Stimulated activated CD4-positive, alpha-beta T cell treated with anti-CD3 and anti-CD28 coated beads, Interleukin-4, amount 100 ng/mL, for 1 hour (primary cell): ENCODE measurements at regions not wholly inside any gene's neighbourhood (a gene's known extent, or its start where the extent isn't known, plus 50 kb on each side); places are given as distances from the start of the nearest gene placed in this dataset.
"Not testable (repeated sequence)": the region's sequence is repeated elsewhere in the genome, so short reads cannot be mapped to it uniquely, and the experiment has no call there.

Experiments used
- DNase-seq: peaks from one replicate; pipeline ENCODE4 v3.0.0-alpha.2; 2020

DNA sequence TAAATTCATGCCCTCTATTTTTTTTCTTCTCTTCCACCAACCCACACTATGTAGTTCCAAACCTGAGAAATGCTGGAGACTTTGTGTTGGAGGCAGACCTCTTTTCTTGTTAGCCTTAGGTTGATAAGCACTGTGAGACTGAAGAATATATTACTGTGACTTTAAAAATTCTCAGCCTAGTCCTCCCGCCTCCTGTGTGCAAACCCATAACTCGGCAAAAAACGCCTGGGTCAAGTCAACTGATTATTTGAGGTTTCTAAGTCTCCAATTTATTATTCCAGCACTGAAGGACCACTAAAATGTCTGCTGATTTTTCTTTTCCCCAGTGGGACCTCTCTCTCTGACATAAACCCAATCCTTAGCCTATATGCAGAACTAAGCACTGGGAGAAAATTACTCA is 1946.0 kb upstream of the RAG2 start:
- no peak for DNase-seq

- DNase-seq = no peak
Observed at GRCh38 chr11:38543311-38543710, 1945.3 kb upstream of the RAG2 start.

DNA sequence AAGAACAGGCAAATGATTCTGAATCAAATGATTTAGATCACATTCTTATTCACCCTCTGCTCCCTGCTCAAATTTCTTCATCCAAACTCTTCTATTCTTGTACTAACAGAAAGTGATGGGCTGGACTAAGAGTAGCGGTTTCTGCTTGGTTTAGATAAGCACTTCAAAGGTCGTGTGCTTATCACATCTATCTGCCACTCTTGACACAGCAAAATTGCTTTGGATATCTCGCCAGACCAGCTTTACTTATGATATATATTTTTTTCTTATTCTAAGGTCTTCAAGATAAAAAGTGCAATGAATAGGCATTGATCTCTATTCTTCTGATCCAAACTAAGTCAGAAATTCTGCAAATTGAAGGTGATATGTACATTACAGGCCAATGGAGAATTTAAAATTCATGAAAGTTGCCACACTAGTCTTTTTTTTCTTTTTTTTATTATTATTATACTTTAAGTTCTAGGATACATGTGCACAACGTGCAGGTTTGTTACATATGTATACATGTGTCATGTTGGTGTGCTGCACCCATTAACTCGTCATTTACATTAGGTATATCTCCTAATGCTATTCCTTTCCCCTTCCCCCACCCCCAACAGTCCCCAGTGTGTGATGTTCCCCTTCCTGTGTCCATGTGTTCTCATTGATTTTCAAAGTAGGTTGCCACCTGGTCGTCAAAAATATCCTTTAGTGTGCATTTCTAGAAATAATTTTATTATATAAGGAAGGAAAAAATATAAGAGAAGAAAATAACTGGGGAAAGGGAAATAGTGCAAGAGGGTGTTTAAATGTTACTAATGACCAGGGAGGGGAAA is 1941.0 kb upstream of the RAG2 start:
- DNase-seq = no peak

GRCh38 chr11:38530226-38530625 is 1932.2 kb upstream of the RAG2 start:
- no peak for DNase-seq

DNA sequence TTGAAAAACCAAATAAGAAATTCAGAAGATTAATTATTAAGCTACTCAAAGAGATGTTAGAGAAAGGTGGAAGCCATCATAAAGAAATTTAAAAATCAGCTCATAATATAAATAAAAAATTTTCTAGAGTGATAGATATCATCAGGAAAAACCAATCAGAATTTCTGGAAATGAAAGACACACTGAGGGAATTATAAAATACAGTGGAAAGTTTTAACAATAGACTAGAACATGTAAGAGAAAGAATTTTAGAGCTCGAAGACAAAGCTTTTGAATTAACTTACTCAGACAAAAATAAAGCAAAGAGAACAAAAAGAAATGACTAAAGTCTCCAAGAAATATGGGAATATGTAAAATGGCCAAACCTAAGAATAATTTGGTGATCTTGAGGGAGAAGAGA is 1926.9 kb upstream of the RAG2 start:
- DNase-seq = no peak

GRCh38 chr11:38517991-38518390 is 1920.0 kb upstream of the RAG2 start:
- no peak for DNase-seq

GRCh38 chr11:38512830-38513229 is 1914.8 kb upstream of the RAG2 start:
- DNase-seq = not testable (repeated sequence)

DNA sequence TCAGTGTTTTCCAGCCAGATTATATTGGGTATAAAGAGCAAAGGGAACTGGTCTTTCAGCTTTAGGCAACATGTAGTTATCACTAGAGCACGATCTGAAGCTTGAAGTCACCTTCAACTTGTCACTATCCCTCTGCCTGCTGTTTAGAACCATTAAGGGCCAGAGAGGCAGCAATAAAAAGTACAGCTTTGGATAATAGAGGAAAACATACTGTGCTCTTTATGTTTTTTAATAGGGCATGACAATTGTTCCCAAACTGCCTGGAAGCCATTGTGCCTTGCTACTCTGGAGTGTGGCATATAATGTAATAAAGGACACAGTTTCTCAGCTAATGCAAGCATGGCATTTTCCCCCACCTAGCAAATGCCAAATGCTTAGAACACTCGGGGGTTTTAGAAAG is 1912.0 kb upstream of the RAG2 start:
- DNase-seq = no peak

- no peak for DNase-seq
Observed at GRCh38 chr11:38503876-38504275, 1905.8 kb upstream of the RAG2 start.

GRCh38 chr11:38498721-38499120 is 1900.7 kb upstream of the RAG2 start:
- no peak for DNase-seq

- no peak for DNase-seq
Observed at GRCh38 chr11:38491986-38492385, 1894.0 kb upstream of the RAG2 start.

DNA sequence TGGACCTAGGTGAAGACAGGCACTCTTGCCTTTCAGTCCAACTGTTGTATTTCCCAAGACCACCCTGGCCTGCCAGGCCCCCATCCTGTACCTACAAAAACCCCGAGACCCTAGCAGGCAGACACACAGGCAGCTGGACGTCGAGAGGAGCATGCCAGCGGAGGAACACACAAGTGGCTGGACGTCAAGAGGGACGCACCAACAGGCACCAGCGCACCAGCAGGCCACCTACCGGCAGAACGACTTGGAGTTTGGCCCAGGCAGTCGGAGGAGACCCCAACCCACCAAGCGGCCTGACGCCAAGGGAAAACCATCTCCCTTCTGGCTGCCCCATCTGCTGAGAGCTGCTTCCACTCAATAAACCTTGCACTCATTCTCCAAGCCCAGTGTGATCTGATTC is 1883.4 kb upstream of the RAG2 start:
- DNase-seq = no peak

DNA sequence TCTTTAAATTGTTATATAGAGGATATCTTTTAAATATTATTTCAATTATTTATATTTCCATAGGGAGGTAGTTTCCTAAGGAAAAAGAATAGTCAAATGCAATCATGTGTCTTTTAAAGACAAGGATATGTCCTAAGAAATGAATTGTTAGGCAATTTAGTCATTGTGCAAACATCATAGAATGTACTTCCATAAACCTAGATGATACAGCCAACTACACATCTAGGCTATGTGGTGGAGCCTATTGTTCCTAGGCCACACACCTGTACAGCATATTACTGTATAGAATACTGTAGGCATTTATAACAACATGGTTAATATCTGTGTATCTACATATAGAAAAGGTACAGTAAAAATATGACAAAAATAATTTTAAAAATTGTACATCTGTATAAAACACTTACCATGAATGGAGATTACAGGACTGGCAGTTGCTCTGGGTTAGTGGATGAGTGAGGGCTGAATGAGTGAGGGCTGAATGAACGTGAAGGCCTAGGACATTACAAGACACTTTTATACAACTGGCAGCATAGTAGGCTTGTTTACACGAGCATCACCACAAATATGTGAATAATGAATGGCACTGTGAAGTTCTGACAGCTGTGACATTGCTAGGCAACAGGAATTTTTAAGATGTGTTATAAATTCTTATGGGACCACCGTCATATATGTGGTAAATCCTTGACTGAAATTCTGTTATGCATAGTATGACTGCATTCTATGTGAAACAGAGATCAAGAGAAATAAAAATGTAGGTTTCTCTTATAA is 1879.0 kb upstream of the RAG2 start:
- no peak for DNase-seq

- no peak for DNase-seq
Observed at GRCh38 chr11:38461751-38462150, 1863.7 kb upstream of the RAG2 start.

GRCh38 chr11:38460896-38461295 is 1862.9 kb upstream of the RAG2 start:
- no peak for DNase-seq

DNA sequence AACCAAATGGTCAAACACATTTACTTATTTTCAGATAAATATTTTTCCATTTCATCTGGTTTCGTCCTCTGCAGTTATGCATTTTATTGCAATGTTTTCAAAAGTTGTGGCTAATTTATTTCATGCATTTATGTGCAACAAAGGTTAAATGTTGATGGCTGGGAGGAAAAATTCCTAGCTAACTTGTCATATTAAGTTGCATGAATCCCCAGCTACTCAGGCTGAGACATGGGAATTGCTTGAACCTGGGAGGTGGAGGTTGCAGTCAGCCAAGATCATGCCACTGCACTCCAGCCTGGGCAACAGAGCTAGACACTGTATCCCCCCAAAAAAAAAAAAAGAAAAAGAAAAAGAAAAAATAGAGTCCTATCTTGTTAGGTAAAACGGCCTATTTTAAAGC is 1862.4 kb upstream of the RAG2 start:
- DNase-seq = no peak

DNA sequence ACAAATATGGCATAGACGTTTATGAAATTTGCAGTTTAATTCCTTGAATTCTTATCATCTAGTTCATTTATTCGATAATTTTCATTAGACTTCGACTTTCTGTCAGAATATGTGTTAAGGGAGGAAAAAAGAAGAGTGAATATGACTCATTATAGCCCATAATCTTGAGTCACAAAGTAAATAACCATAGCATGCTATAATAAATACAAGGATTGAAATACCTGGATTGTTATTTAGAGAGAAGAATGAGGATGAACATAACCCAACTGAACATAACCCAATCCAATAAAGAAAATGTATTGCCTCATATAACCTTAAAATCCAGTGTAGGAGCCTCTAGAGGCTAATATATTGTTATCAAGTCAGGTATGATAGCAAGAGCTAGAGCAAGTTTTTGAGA is 1858.3 kb upstream of the RAG2 start:
- DNase-seq = no peak

- DNase-seq = no peak
Observed at GRCh38 chr11:38448284-38448683, 1850.2 kb upstream of the RAG2 start.

DNA sequence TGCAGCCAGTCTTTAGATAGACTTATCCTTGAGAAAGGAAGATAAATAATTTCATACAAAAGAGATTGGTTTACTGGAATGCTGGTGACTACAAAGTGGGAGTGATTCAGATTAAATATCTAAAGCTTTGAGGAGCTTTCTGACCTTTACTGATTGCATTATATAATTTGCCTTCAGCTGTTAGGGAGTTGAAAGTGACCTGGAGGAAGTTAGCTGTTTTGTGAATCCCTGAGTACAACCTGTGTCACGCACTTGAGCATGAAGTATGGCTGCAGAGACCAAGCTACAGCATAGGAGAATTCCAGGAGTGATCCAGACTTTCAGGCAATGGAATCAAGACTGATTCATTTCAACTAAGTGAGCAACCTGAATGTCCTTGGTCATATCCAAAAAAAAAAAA is 1848.3 kb upstream of the RAG2 start:
- DNase-seq = no peak

GRCh38 chr11:38438091-38438490 is 1840.1 kb upstream of the RAG2 start:
- no peak for DNase-seq

DNA sequence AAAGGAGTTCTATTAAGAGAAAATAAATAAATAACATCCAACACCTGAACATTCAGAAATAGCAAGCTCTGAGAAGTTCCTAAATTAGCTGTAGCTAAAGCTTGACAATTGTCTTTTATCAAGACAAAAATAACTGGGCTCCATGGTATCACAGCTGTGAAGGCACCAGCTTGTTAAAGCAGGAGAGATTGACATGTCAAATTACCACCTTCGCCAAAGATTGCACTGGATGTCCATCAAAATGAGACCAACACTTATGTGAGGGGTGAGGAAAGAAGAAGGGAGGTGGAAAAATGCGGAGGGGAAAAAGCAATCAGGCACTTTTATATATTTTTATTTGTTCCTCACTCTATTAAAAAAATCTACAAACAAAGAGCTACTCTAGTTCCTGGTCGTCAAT is 1827.5 kb upstream of the RAG2 start:
- DNase-seq = no peak

GRCh38 chr11:38423042-38423441 is 1825.0 kb upstream of the RAG2 start:
- DNase-seq = no peak

GRCh38 chr11:38416141-38416540 is 1818.1 kb upstream of the RAG2 start:
- no peak for DNase-seq

- DNase-seq = no peak
Observed at GRCh38 chr11:38411149-38411548, 1813.1 kb upstream of the RAG2 start.

- no peak for DNase-seq
Observed at GRCh38 chr11:38402063-38402462, 1804.0 kb upstream of the RAG2 start.
